HG03575 (cell line): ENCODE measurements at regions not wholly inside any gene's neighbourhood (a gene's known extent, or its start where the extent isn't known, plus 50 kb on each side); places are given as distances from the start of the nearest gene placed in this dataset.
"Not testable (repeated sequence)": the region's sequence is repeated elsewhere in the genome, so short reads cannot be mapped to it uniquely, and the experiment has no call there.

Experiments used
- ATAC-seq: cut with Tn5 transposase; IDR thresholded peaks from one replicate; pipeline ENCODE4 v1.9.1; 2021; ENCODE audit not compliant: unreplicated experiment, insufficient number of reproducible peaks, low FRiP score; ENCODE audit errors: extremely low read depth

- ATAC-seq = no peak
Observed at GRCh38 chr2:58604096-58604495, 363.0 kb upstream of the FANCL start.

GRCh38 chr2:58601017-58601416, 359.9 kb upstream of the FANCL start:
- no peak for ATAC-seq

GRCh38 chr2:58598171-58598570, 357.0 kb upstream of the FANCL start:
- ATAC-seq = no peak

- no peak for ATAC-seq
Observed at GRCh38 chr2:58595714-58596113, 354.6 kb upstream of the FANCL start.

- ATAC-seq = no peak
Observed at GRCh38 chr2:58594762-58595161, 353.6 kb upstream of the FANCL start.

GRCh38 chr2:58594175-58594574, 353.1 kb upstream of the FANCL start:
- ATAC-seq = no peak

- not testable (repeated sequence) for ATAC-seq
Observed at GRCh38 chr2:58586178-58586577, 345.1 kb upstream of the FANCL start.

GRCh38 chr2:58585233-58585632, 344.1 kb upstream of the FANCL start:
- ATAC-seq = no peak

- no peak for ATAC-seq
Observed at GRCh38 chr2:58584606-58585118, 343.5 kb upstream of the FANCL start.

GRCh38 chr2:58578276-58578675, 337.2 kb upstream of the FANCL start:
- ATAC-seq = no peak

GRCh38 chr2:58574873-58575272, 333.7 kb upstream of the FANCL start:
- no peak for ATAC-seq

- ATAC-seq = no peak
Observed at GRCh38 chr2:58572731-58573130, 331.6 kb upstream of the FANCL start.

GRCh38 chr2:58571181-58571852, 330.2 kb upstream of the FANCL start:
- ATAC-seq = peak; percentile 50

- ATAC-seq = no peak
Observed at GRCh38 chr2:58569475-58570185, 328.5 kb upstream of the FANCL start.

GRCh38 chr2:58568901-58569300, 327.8 kb upstream of the FANCL start:
- ATAC-seq = no peak

GRCh38 chr2:58562276-58562675, 321.2 kb upstream of the FANCL start:
- ATAC-seq = no peak

- no peak for ATAC-seq
Observed at GRCh38 chr2:58560531-58560930, 319.4 kb upstream of the FANCL start.

GRCh38 chr2:58558881-58559280, 317.8 kb upstream of the FANCL start:
- no peak for ATAC-seq

GRCh38 chr2:58557176-58557575, 316.1 kb upstream of the FANCL start:
- ATAC-seq = no peak

GRCh38 chr2:58553937-58554336, 312.8 kb upstream of the FANCL start:
- ATAC-seq = no peak
